ENCODE measurements at regions not wholly inside any gene's neighbourhood (a gene's known extent, or its start where the extent isn't known, plus 50 kb on each side); places are given as distances from the start of the nearest gene placed in this dataset.

DNA sequence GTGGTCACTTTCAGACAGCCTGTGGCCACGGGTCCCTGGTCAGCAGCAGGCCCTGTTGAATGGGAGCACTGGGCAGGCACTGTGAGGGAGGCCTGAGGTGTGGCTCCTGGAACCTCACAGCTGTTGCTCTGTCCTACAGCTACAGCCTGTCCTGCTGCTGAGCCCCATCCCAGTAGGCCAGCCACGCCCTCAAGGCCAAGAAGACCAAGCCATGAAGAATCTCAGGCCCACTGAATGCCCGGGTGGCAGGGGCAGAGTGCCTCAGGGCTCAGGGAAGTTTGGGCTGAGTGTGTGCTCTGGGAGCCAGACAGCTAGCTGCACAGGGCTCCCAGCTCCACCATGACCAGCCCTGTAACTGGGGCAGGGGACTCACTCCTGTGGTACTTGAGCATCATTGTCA, 363.5 kb upstream of the NUPR2 start:
- TF ChIP-seq EZH2 (IDR thresholded peaks at IDR 0.05) (no peak), POLR2AphosphoS5 (IDR thresholded peaks at IDR 0.05; ENCODE audit: borderline replicate concordance, low read depth, low read length) (no peak)
